ENCODE measurements at regions not wholly inside any gene's neighbourhood (a gene's known extent, or its start where the extent isn't known, plus 50 kb on each side); places are given as distances from the start of the nearest gene placed in this dataset.
"Not testable (repeated sequence)": the region's sequence is repeated elsewhere in the genome, so short reads cannot be mapped to it uniquely, and the experiment has no call there.

GRCh38 chr12:73731658-73732057, 806.0 kb upstream of the ATXN7L3B start:
- no peak for DNase-seq

GRCh38 chr12:73769337-73769736, 768.3 kb upstream of the ATXN7L3B start:
- DNase-seq, result no peak

GRCh38 chr12:73798523-73798922, 739.1 kb upstream of the ATXN7L3B start:
- no peak for DNase-seq

GRCh38 chr12:73815072-73815645, 722.5 kb upstream of the ATXN7L3B start:
- no peak for DNase-seq

- DNase-seq, result no peak
Observed at GRCh38 chr12:73817161-73817560, 720.5 kb upstream of the ATXN7L3B start.

- no peak for DNase-seq
Observed at GRCh38 chr12:73833746-73834145, 703.9 kb upstream of the ATXN7L3B start.

GRCh38 chr12:73841963-73842362, 695.7 kb upstream of the ATXN7L3B start:
- no peak for DNase-seq

- DNase-seq, result no peak
Observed at GRCh38 chr12:73863546-73863945, 674.1 kb upstream of the ATXN7L3B start.

GRCh38 chr12:73867147-73867546, 670.5 kb upstream of the ATXN7L3B start:
- no peak for DNase-seq

GRCh38 chr12:73877291-73877690, 660.3 kb upstream of the ATXN7L3B start:
- DNase-seq, result not testable (repeated sequence)

GRCh38 chr12:73892201-73892600, 645.4 kb upstream of the ATXN7L3B start:
- DNase-seq, result no peak

GRCh38 chr12:73898645-73899044, 639.0 kb upstream of the ATXN7L3B start:
- DNase-seq, result no peak

GRCh38 chr12:73902260-73902659, 635.4 kb upstream of the ATXN7L3B start:
- no peak for DNase-seq

GRCh38 chr12:73906757-73907156, 630.9 kb upstream of the ATXN7L3B start:
- no peak for DNase-seq

GRCh38 chr12:73935817-73936216, 601.8 kb upstream of the ATXN7L3B start:
- DNase-seq, result no peak

- DNase-seq, result no peak
Observed at GRCh38 chr12:73947326-73948026, 590.2 kb upstream of the ATXN7L3B start.

GRCh38 chr12:73950507-73950906, 587.1 kb upstream of the ATXN7L3B start:
- no peak for DNase-seq

- DNase-seq, result no peak
Observed at GRCh38 chr12:73951956-73952703, 585.5 kb upstream of the ATXN7L3B start.

- DNase-seq, result no peak
Observed at GRCh38 chr12:73964641-73965040, 573.0 kb upstream of the ATXN7L3B start.

- no peak for DNase-seq
Observed at GRCh38 chr12:73973486-73973885, 564.1 kb upstream of the ATXN7L3B start.

GRCh38 chr12:73984552-73984951, 553.1 kb upstream of the ATXN7L3B start:
- DNase-seq, result no peak

GRCh38 chr12:73991138-73991537, 546.5 kb upstream of the ATXN7L3B start:
- no peak for DNase-seq

- no peak for DNase-seq
Observed at GRCh38 chr12:73998894-73999293, 538.7 kb upstream of the ATXN7L3B start.

GRCh38 chr12:74015118-74015517, 522.5 kb upstream of the ATXN7L3B start:
- DNase-seq, result no peak

All from CD4-positive, alpha-beta T cell treated with Interleukin-1 beta for 1 hour (primary cell).